Esophagus squamous epithelium (tissue), 5 donors: ENCODE measurements at regions not wholly inside any gene's neighbourhood (a gene's known extent, or its start where the extent isn't known, plus 50 kb on each side); places are given as distances from the start of the nearest gene placed in this dataset.

Experiments used
- DNase-seq: peaks from one replicate; lab custom pipeline; 2025; lab: John Stamatoyannopoulos, UW
- H3K27ac ChIP-seq, 4 donors: fragments of 200-600 bp; sonication (generic); one replicate each; pipeline ENCODE4 v1.5.1; 2016 to 2019; ENCODE audit warnings: mild to moderate bottlenecking in 1 of 4
- H3K27me3 ChIP-seq, 4 donors: fragments of 200-600 bp; sonication (generic); 1 replicate in 3 of 4; 2 replicates in 1 of 4; pipeline versions ENCODE4 v1.5.1 to v1.6.0; 2017 to 2021; ENCODE audit warnings: antibody characterized with exemption in 1 of 4
- H3K36me3 ChIP-seq, 3 donors: fragments of 200-600 bp; sonication (generic); one replicate each; pipeline ENCODE4 v1.5.1; 2016 to 2019
- H3K4me1 ChIP-seq, 3 donors: fragments of 200-600 bp; sonication (generic); one replicate each; pipeline ENCODE4 v1.5.1; 2017 to 2019
- H3K4me3 ChIP-seq, 4 donors: fragments of 200-600 bp; sonication (generic); 1 replicate in 3 of 4; 2 replicates in 1 of 4; pipeline ENCODE4 v1.5.1; 2016 to 2019; ENCODE audit warnings: mild to moderate bottlenecking in 2 of 4, moderate library complexity in 1 of 4
- H3K9me3 ChIP-seq, 3 donors: fragments of 200-600 bp; sonication (generic); one replicate each; pipeline ENCODE4 v1.5.1; 2016 to 2019
- CTCF ChIP-seq, 6 experiments: fragments of 450-650 bp in 4 of 6; fragments of 200-600 bp in 2 of 6; sonication (generic) in 2 of 6; IDR thresholded peaks; one replicate each; pipeline ENCODE4 v1.5.1; 2016 to 2019; ENCODE audit warnings: antibody characterized with exemption in 6 of 6, mild to moderate bottlenecking in 4 of 6, moderate library complexity in 4 of 6
- POLR2A ChIP-seq, 4 donors: fragments of 450-650 bp; IDR thresholded peaks; one replicate each; pipeline ENCODE4 v1.6.1; 2017; ENCODE audit warnings: antibody characterized with exemption in 4 of 4, mild to moderate bottlenecking in 4 of 4, moderate library complexity in 3 of 4
- WGBS, 2 donors: methylation state at CpG; one replicate each; pipeline ENCODE4 v1.1.5; 2018; 5-methylcytosine and 5-hydroxymethylcytosine counted together
- intact Hi-C: fragments of 100-400 bp; cut with DNase I; formaldehyde crosslinking; loops from one replicate; pipeline ENCODE4 v1.15.0; 2022
- donor health status: DM: yes; HTN: yes; CAD: no.

GRCh38 chr15:92565351-92566125 lies 90.0 kb downstream of the FAM174B start:
- no peak for DNase-seq
- WGBS, 2 donors, result 83 to 93% methylated on average over 4 to 5 of the region's 5 CpGs
- Histone ChIP-seq H3K4me1 (no peaks in the 10 kb centered on the region), H3K27me3 (peaks cover 0 to 8% (median 0%) of the 10 kb centered on the region in 4 donors), H3K9me3 (no peaks in the 10 kb centered on the region), H3K36me3 (no peaks in the 10 kb centered on the region), H3K27ac (no peak overlapping the region), H3K4me3 (no peak overlapping the region)
- no peak for TF ChIP-seq POLR2A (IDR thresholded peaks at IDR 0.05)
- TF ChIP-seq CTCF (IDR thresholded peaks at IDR 0.05), result no peak
- intact Hi-C loops, result no loop called here

- no peaks in the 10 kb centered on the region for H3K27me3 ChIP-seq
- no peaks in the 10 kb centered on the region for H3K4me1 ChIP-seq
- no peak overlapping the region for H3K27ac ChIP-seq
- intact Hi-C loops, result no loop called here
- H3K4me3 ChIP-seq, result no peak overlapping the region
- no peaks in the 10 kb centered on the region for H3K36me3 ChIP-seq
- no peak for TF ChIP-seq CTCF (IDR thresholded peaks at IDR 0.05)
- TF ChIP-seq POLR2A (IDR thresholded peaks at IDR 0.05), result no peak
- no peak for DNase-seq
- peaks cover 0 to 5% (median 0%) of the 10 kb centered on the region in 3 donors for H3K9me3 ChIP-seq
- 81 to 89% methylated on average over 4 to 5 of the region's 5 CpGs for WGBS, 2 donors
Measured at GRCh38 chr15:92561754-92562153, 93.8 kb downstream of the FAM174B start.

GRCh38 chr15:92553317-92553716 lies 102.3 kb downstream of the FAM174B start:
- Histone ChIP-seq H3K27ac (no peak overlapping the region), H3K4me1 (no peaks in the 10 kb centered on the region), H3K4me3 (no peak overlapping the region), H3K27me3 (no peaks in the 10 kb centered on the region), H3K36me3 (no peaks in the 10 kb centered on the region), H3K9me3 (peaks cover 0 to 5% (median 0%) of the 10 kb centered on the region in 3 donors)
- TF ChIP-seq POLR2A (IDR thresholded peaks at IDR 0.05), result no peak
- TF ChIP-seq CTCF (IDR thresholded peaks at IDR 0.05), result no peak
- intact Hi-C loops, result no loop called here
- no peak for DNase-seq
- 56 to 69% methylated on average over 1 of the region's 1 CpG for WGBS, 2 donors

- no peak for DNase-seq
- H3K27ac ChIP-seq, result no peak overlapping the region
- TF ChIP-seq CTCF (IDR thresholded peaks at IDR 0.05) (no peak), POLR2A (IDR thresholded peaks at IDR 0.05) (no peak)
- no peak overlapping the region for H3K4me3 ChIP-seq
- H3K4me1 ChIP-seq, result peaks cover 0 to 14% (median 4%) of the 10 kb centered on the region in 3 donors
- intact Hi-C loops, result no loop called here
- no peaks in the 10 kb centered on the region for H3K36me3 ChIP-seq
- H3K27me3 ChIP-seq, result no peaks in the 10 kb centered on the region
- H3K9me3 ChIP-seq, result no peaks in the 10 kb centered on the region
Measured at GRCh38 chr15:92545996-92546395, 109.6 kb downstream of the FAM174B start.

- Histone ChIP-seq H3K36me3 (no peaks in the 10 kb centered on the region), H3K27me3 (no peaks in the 10 kb centered on the region), H3K4me1 (peaks cover 0 to 14% (median 4%) of the 10 kb centered on the region in 3 donors), H3K9me3 (no peaks in the 10 kb centered on the region), H3K4me3 (no peak overlapping the region), H3K27ac (peak overlapping the region in 1 of 4 donors; percentile 29)
- TF ChIP-seq CTCF (IDR thresholded peaks at IDR 0.05) (no peak), POLR2A (IDR thresholded peaks at IDR 0.05) (no peak)
- 32 to 36% methylated on average over 6 to 7 of the region's 7 CpGs for WGBS, 2 donors
- DNase-seq, result no peak
- intact Hi-C loops, result no loop called here
Measured at GRCh38 chr15:92541291-92542200, 114.0 kb downstream of the FAM174B start.
